ENCODE measurements at regions not wholly inside any gene's neighbourhood (a gene's known extent, or its start where the extent isn't known, plus 50 kb on each side); places are given as distances from the start of the nearest gene placed in this dataset.
A peak's percentile ranks its signal among the peaks of the same experiment; 100 is the strongest.

GRCh38 chr10:100654782-100655325, 90.5 kb upstream of the PAX2 start (continued):
- TF ChIP-seq ZNF639 (tag by site-specific recombination; IDR thresholded peaks at IDR 0.05) (peak; percentile 49; the same call in 1 of the 2 replicates), SETDB1 (IDR thresholded peaks at IDR 0.05; ENCODE audit: insufficient read length, low read length) (no peak), ZNF2 (tag by site-specific recombination; IDR thresholded peaks at IDR 0.05) (peak; percentile 69), OVOL3 (tag by site-specific recombination; IDR thresholded peaks at IDR 0.05) (no peak), GLI4 (tag by site-specific recombination; IDR thresholded peaks at IDR 0.05) (peak; percentile 87; the same call in 1 of the 2 replicates), ZNF580 (tag by site-specific recombination; IDR thresholded peaks at IDR 0.05) (peak; percentile 46; the same call in 1 of the 2 replicates), ZFHX2 (tag by site-specific recombination; conservative IDR thresholded peaks at IDR 0.05) (peak; percentile 63), GLIS1 (tag by site-specific recombination; IDR thresholded peaks at IDR 0.05) (peak; percentile 66), ZNF610 (tag by site-specific recombination; IDR thresholded peaks at IDR 0.05; ENCODE audit: borderline replicate concordance) (peak; percentile 94), ZNF521 (tag by site-specific recombination; IDR thresholded peaks at IDR 0.05) (no peak), FEZF1 (tag by site-specific recombination; IDR thresholded peaks at IDR 0.05) (no peak), SP2 (tag by site-specific recombination; IDR thresholded peaks at IDR 0.05) (peak; percentile 88), ZNF133 (tag by site-specific recombination; IDR thresholded peaks at IDR 0.05) (no peak), PRDM10 (tag by site-specific recombination; IDR thresholded peaks at IDR 0.05) (peak; percentile 88), ZNF658 (tag by site-specific recombination; IDR thresholded peaks at IDR 0.05) (no peak), ZNF707 (tag by site-specific recombination; IDR thresholded peaks at IDR 0.05) (0 out of 2 replicates have a peak, but pooled peaks have one; percentile 33), ZNF558 (tag by site-specific recombination; IDR thresholded peaks at IDR 0.05) (no peak), ZSCAN18 (tag by site-specific recombination; IDR thresholded peaks at IDR 0.05) (0 out of 2 replicates have a peak, but pooled peaks have one; percentile 30), ZNF18 (tag by site-specific recombination; IDR thresholded peaks at IDR 0.05) (no peak), ZNF398 (tag by site-specific recombination; IDR thresholded peaks at IDR 0.05) (peak; percentile 94), ZNF701 (tag by site-specific recombination; IDR thresholded peaks at IDR 0.05) (peak; percentile 59; the same call in 1 of the 2 replicates), ZNF660 (tag by site-specific recombination; IDR thresholded peaks at IDR 0.05) (0 out of 2 replicates have a peak, but pooled peaks have one; percentile 2), ZNF623 (tag by site-specific recombination; IDR thresholded peaks at IDR 0.05) (no peak), KLF16 (tag by site-specific recombination; IDR thresholded peaks at IDR 0.05) (peak; percentile 66; the same call in 1 of the 2 replicates), ZNF24 (tag by site-specific recombination; IDR thresholded peaks at IDR 0.05) (no peak), ZBTB20 (tag by site-specific recombination; IDR thresholded peaks at IDR 0.05) (peak; percentile 95), SALL2 (tag by site-specific recombination; IDR thresholded peaks at IDR 0.05; ENCODE audit: borderline replicate concordance) (no peak), EGR2 (tag by site-specific recombination; IDR thresholded peaks at IDR 0.05; ENCODE audit: low read depth) (peak; percentile 57; the same call in 1 of the 2 replicates), SP3 (tag by site-specific recombination; IDR thresholded peaks at IDR 0.05) (peak; percentile 58), KLF1 (tag by site-specific recombination; IDR thresholded peaks at IDR 0.05) (peak; percentile 37; the same call in 1 of the 2 replicates)

All from HEK293 (cell line).